WERI-Rb-1 (cell line): ENCODE measurements at regions not wholly inside any gene's neighbourhood (a gene's known extent, or its start where the extent isn't known, plus 50 kb on each side); places are given as distances from the start of the nearest gene placed in this dataset.

ENCODE experiments used
- DNase-seq: peaks from one replicate; pipeline ENCODE4 v3.0.0-alpha.2; 2020
- H3K27ac ChIP-seq: fragments of 250-450 bp; sonication (Bioruptor Pico); 2 replicates; pipeline ENCODE4 v1.5.1; 2020; ENCODE audit warnings: mild to moderate bottlenecking, moderate library complexity
- H3K27me3 ChIP-seq: fragments of 250-450 bp; sonication (Bioruptor Pico); 2 replicates; pipeline ENCODE4 v1.5.1; 2021; ENCODE audit warnings: mild to moderate bottlenecking, low read depth, moderate library complexity; ENCODE audit not compliant: insufficient read depth, severe bottlenecking
- H3K36me3 ChIP-seq: fragments of 250-450 bp; sonication (Bioruptor Pico); 2 replicates; pipeline ENCODE4 v1.5.1; 2020; ENCODE audit warnings: mild to moderate bottlenecking, moderate library complexity
- H3K4me3 ChIP-seq: 2 replicates; pipeline ENCODE4 v1.5.1; 2011; ENCODE audit warnings: low read depth, mild to moderate bottlenecking, control low read depth, low read length
- H3K9me3 ChIP-seq: fragments of 250-450 bp; sonication (Bioruptor Pico); 2 replicates; pipeline ENCODE4 v1.5.1; 2021; ENCODE audit warnings: mild to moderate bottlenecking, moderate library complexity; ENCODE audit not compliant: severe bottlenecking
- CTCF ChIP-seq: IDR thresholded peaks from 2 replicates; pipeline ENCODE4 v1.5.1; 2011; ENCODE audit warnings: low read depth, mild to moderate bottlenecking, control low read depth, inconsistent platforms, low read length

- Histone ChIP-seq H3K36me3 (no peaks in the 10 kb centered on the region), H3K27me3 (no peaks in the 10 kb centered on the region), H3K4me3 (no peak overlapping the region), H3K27ac (no peak overlapping the region), H3K9me3 (peaks cover 8% of the 10 kb centered on the region)
- no peak for DNase-seq
- no peak for TF ChIP-seq CTCF
These were observed 202.0 kb upstream of the IPO5 start for GRCh38 chr13:97751477-97751876.

- DNase-seq, result peak; percentile 26
- Histone ChIP-seq H3K4me3 (no peak overlapping the region), H3K36me3 (no peaks in the 10 kb centered on the region), H3K27ac (no peak overlapping the region), H3K27me3 (no peaks in the 10 kb centered on the region), H3K9me3 (peaks cover 8% of the 10 kb centered on the region)
- no peak for TF ChIP-seq CTCF
These were observed 200.4 kb upstream of the IPO5 start for GRCh38 chr13:97752961-97753668.

GRCh38 chr13:97753942-97754670, 199.4 kb upstream of the IPO5 start:
- Histone ChIP-seq H3K4me3 (no peak overlapping the region), H3K36me3 (no peaks in the 10 kb centered on the region)
- DNase-seq, result peak; percentile 52

GRCh38 chr13:97757807-97758206, 195.7 kb upstream of the IPO5 start:
- Histone ChIP-seq H3K27ac (no peak overlapping the region), H3K9me3 (no peaks in the 10 kb centered on the region), H3K36me3 (no peaks in the 10 kb centered on the region), H3K27me3 (no peaks in the 10 kb centered on the region), H3K4me3 (no peak overlapping the region)
- DNase-seq, result no peak
- no peak for TF ChIP-seq CTCF

More at GRCh38 chr13:97753942-97754670, 199.4 kb upstream of the IPO5 start:
- Histone ChIP-seq H3K27ac (no peak overlapping the region), H3K9me3 (peaks cover 8% of the 10 kb centered on the region), H3K27me3 (no peaks in the 10 kb centered on the region)
- peak; percentile 74 for TF ChIP-seq CTCF

GRCh38 chr13:97758317-97758716, 195.2 kb upstream of the IPO5 start:
- no peaks in the 10 kb centered on the region for H3K36me3 ChIP-seq
- no peak for DNase-seq
- H3K27me3 ChIP-seq, result no peaks in the 10 kb centered on the region
- H3K27ac ChIP-seq, result no peak overlapping the region
- TF ChIP-seq CTCF, result no peak
- no peak overlapping the region for H3K4me3 ChIP-seq
- H3K9me3 ChIP-seq, result no peaks in the 10 kb centered on the region
